ENCODE measurements at regions not wholly inside any gene's neighbourhood (a gene's known extent, or its start where the extent isn't known, plus 50 kb on each side); places are given as distances from the start of the nearest gene placed in this dataset.

DNA sequence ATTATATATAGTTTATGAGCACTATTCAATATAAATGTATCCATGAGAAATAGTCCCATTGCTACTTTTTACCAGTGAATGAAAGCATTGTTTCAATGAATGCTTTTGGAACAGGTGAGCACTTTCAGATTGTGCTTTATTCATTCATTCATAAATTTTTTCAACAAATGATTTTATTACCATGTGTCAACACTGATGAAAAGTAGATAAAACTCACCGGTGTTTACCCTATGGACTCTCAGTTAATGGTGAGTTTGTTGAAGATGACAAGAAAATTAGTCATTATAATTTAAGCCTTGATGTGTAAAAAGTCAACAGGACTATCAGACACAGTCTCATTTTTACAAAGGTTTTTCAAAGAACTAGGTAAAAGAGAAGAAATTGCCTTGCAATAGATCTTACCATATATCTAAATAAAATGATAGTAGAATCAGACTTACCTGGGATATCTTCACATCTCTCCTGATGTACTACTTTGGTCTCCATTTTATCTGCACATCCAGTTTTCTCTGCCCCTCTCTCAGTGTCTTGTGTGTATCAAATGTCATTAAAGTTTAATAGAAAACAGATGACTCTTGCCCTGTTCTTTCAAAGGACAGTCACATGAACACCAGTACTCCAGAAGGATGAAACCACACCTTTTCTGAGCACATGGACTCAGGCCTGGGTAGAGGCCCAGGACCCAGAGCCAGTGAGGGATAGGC is 325.3 kb upstream of the RND3 start:
- Mint-ChIP-seq H3K9me3 (no peaks in the 10 kb centered on the region), H3K4me3 (no peak overlapping the region), H3K4me1 (peaks cover 6% of the 10 kb centered on the region), H3K27me3 (ENCODE audit: low read depth) (no peaks in the 10 kb centered on the region), H3K27ac (no peak overlapping the region), H3K36me3 (no peaks in the 10 kb centered on the region)
- ChIA-PET CTCF (no interaction called here), POLR2A (no interaction called here)
- ATAC-seq (no peak), DNase-seq (ENCODE audit: low spot score) (no peak)
- TF ChIP-seq ZNF425 (CRISPR knock-in tag; conservative IDR thresholded peaks at IDR 0.05) (no peak), CTCF (IDR thresholded peaks at IDR 0.05) (no peak), NR2C2 (CRISPR knock-in tag; IDR thresholded peaks at IDR 0.05) (no peak), TEAD4 (CRISPR knock-in tag; IDR thresholded peaks at IDR 0.05) (no peak), ZNF232 (CRISPR knock-in tag; IDR thresholded peaks at IDR 0.05) (no peak), EMX1 (CRISPR knock-in tag; IDR thresholded peaks at IDR 0.05) (no peak), ZNF532 (CRISPR knock-in tag; IDR thresholded peaks at IDR 0.05; ENCODE audit: borderline replicate concordance) (no peak), ETV6 (CRISPR knock-in tag; IDR thresholded peaks at IDR 0.05) (no peak), MLX (CRISPR knock-in tag; IDR thresholded peaks at IDR 0.05) (no peak), ARID4B (CRISPR knock-in tag; IDR thresholded peaks at IDR 0.05; ENCODE audit: borderline replicate concordance) (no peak), ZNF121 (CRISPR knock-in tag; IDR thresholded peaks at IDR 0.05) (no peak), CBFB (CRISPR knock-in tag; IDR thresholded peaks at IDR 0.05; ENCODE audit: low read depth) (no peak), ZNF416 (CRISPR knock-in tag; IDR thresholded peaks at IDR 0.05) (no peak), HMGA2 (CRISPR knock-in tag; IDR thresholded peaks at IDR 0.05) (no peak), FOXJ3 (CRISPR knock-in tag; IDR thresholded peaks at IDR 0.05; ENCODE audit: borderline replicate concordance) (no peak), ZNF317 (CRISPR knock-in tag; IDR thresholded peaks at IDR 0.05; ENCODE audit: borderline replicate concordance, low read depth) (no peak)

Measured in WTC11 (cell line).